ENCODE measurements at regions not wholly inside any gene's neighbourhood (a gene's known extent, or its start where the extent isn't known, plus 50 kb on each side); places are given as distances from the start of the nearest gene placed in this dataset.

DNA sequence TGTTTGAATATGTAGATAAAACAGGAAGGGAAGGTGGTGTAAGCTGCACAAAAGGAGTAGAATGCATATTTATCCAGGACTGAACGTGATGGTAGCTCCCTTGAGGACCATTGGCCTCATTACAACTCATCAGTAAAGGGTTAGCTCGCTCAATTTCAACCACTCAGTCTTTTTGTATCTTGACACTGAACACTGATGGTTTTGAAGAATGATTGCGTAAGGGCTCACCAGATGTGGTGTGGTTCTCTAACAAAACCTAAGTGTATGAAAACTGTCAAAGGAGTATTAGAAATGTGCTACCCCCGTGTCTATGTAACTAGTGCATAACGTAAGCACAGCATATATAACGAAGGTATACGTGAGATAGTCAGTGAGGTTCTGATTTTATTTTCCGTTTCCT lies 272.4 kb upstream of the THSD7B start:
- TF ChIP-seq, protein P1, sequence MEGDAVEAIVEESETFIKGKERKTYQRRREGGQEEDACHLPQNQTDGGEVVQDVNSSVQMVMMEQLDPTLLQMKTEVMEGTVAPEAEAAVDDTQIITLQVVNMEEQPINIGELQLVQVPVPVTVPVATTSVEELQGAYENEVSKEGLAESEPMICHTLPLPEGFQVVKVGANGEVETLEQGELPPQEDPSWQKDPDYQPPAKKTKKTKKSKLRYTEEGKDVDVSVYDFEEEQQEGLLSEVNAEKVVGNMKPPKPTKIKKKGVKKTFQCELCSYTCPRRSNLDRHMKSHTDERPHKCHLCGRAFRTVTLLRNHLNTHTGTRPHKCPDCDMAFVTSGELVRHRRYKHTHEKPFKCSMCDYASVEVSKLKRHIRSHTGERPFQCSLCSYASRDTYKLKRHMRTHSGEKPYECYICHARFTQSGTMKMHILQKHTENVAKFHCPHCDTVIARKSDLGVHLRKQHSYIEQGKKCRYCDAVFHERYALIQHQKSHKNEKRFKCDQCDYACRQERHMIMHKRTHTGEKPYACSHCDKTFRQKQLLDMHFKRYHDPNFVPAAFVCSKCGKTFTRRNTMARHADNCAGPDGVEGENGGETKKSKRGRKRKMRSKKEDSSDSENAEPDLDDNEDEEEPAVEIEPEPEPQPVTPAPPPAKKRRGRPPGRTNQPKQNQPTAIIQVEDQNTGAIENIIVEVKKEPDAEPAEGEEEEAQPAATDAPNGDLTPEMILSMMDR (IDR thresholded peaks at IDR 0.05; ENCODE audit: insufficient read depth, low read depth, low read length), result no peak
- TF ChIP-seq EZH2 (IDR thresholded peaks at IDR 0.05; ENCODE audit: insufficient read depth, low read length), result no peak
